ENCODE measurements at regions not wholly inside any gene's neighbourhood (a gene's known extent, or its start where the extent isn't known, plus 50 kb on each side); places are given as distances from the start of the nearest gene placed in this dataset.

DNA sequence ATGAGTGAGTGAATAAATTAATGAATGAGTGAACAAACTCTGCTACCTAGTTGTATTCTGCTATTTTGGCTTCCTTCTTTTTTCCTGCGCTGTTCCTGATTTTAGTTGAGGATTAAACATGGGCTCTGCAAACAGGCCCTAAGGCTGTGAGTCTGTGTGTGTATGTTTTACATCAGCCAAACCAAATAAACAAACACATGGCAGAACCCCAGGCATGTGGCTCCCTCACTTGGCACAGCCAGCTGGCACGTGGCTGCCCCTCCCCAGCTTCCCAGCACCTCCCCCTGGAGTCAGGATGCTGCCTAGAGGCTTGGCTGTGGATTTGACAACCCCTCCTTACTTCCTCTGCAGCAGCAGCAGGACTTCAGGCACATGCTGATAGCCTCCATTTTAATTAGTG is 593.2 kb downstream of the INSC start:
- Histone ChIP-seq H3K9ac (ENCODE audit: low read depth in 1 of 2, low read length in 2 of 2) (no peak overlapping the region), H3K4me1 (ENCODE audit: control insufficient read depth in 1 of 2, insufficient read depth in 2 of 2, low read length in 2 of 2) (no peaks in the 10 kb centered on the region), H3K4me3 (ENCODE audit: low read depth in 1 of 2, low read length in 2 of 2) (no peak overlapping the region), H3K9me3 (ENCODE audit: control insufficient read depth in 1 of 2, low read length in 2 of 2) (peaks cover 0 to 2% of the 10 kb centered on the region in 2 donors), H3K27ac (ENCODE audit: low read depth, low read length) (no peak overlapping the region), H3K36me3 (ENCODE audit: control insufficient read depth in 1 of 2, insufficient read depth in 2 of 2, low read length in 2 of 2) (no peaks in the 10 kb centered on the region), H3K27me3 (ENCODE audit: control insufficient read depth in 1 of 2, insufficient read depth in 2 of 2, low read length in 2 of 2) (no peaks in the 10 kb centered on the region)

DNA sequence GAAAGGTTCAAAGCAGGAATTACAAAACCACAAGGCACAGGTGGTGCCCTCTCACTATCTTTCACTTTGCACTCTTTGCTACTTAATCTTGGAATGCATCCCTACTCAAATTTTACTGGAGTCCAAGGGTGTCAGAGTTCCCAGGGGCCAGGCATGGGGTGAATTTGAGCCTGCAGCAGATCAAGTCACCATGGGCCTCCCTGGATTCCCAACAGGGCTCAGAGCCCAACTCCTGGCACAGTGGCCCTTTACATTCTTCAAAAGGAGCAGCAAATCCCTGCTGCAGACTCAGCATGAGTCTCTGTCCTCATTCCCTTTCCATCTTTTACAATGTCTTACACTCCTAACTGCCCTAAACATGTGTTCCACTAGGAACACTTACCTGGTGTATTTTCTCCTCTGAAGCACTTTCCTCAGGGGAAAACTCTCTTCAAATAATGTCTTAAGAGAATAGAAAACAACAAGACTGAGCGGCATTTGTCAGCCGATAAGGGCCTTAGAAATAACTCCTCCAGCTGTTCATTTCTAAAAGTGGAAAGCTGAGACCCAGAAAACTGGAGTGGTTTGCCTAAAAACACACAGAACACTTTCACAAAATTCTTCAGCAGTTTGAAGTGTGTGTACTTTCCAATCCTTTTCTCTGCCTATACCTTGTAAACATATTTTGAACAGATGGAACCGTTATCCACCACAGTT is 596.0 kb downstream of the INSC start:
- peaks cover 0 to 2% of the 10 kb centered on the region in 2 donors for H3K9me3 ChIP-seq (ENCODE audit: control insufficient read depth in 1 of 2, low read length in 2 of 2)
- no peaks in the 10 kb centered on the region for H3K36me3 ChIP-seq (ENCODE audit: control insufficient read depth in 1 of 2, insufficient read depth in 2 of 2, low read length in 2 of 2)
- H3K27ac ChIP-seq (ENCODE audit: low read depth, low read length), result no peak overlapping the region
- H3K9ac ChIP-seq (ENCODE audit: low read depth in 1 of 2, low read length in 2 of 2), result no peak overlapping the region
- no peak overlapping the region for H3K4me3 ChIP-seq (ENCODE audit: low read depth in 1 of 2, low read length in 2 of 2)
- no peaks in the 10 kb centered on the region for H3K4me1 ChIP-seq (ENCODE audit: control insufficient read depth in 1 of 2, insufficient read depth in 2 of 2, low read length in 2 of 2)
- no peaks in the 10 kb centered on the region for H3K27me3 ChIP-seq (ENCODE audit: control insufficient read depth in 1 of 2, insufficient read depth in 2 of 2, low read length in 2 of 2)

DNA sequence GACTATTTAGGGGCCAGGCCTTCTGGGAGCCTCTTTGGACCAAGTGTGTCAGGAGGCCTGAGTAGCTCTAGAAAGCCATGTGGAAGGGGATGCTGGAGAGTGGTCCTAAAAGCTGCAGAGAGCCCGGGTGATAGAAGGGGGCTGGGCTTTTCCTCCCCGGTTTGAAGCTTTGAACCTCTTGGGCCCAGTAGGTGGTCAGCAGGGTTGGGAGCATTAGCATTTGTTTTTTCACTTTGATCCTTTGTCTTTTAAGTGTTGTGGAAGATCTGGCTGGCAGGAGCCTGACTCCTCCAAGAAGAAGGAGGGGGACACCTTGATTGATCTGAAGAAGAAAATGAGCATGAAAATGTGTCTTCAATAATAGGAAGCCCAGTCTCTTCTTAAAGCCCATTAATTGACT is 596.6 kb downstream of the INSC start:
- Histone ChIP-seq H3K27me3 (ENCODE audit: control insufficient read depth in 1 of 2, insufficient read depth in 2 of 2, low read length in 2 of 2) (no peaks in the 10 kb centered on the region), H3K36me3 (ENCODE audit: control insufficient read depth in 1 of 2, insufficient read depth in 2 of 2, low read length in 2 of 2) (no peaks in the 10 kb centered on the region), H3K27ac (ENCODE audit: low read depth, low read length) (no peak overlapping the region), H3K4me3 (ENCODE audit: low read depth in 1 of 2, low read length in 2 of 2) (no peak overlapping the region), H3K4me1 (ENCODE audit: control insufficient read depth in 1 of 2, insufficient read depth in 2 of 2, low read length in 2 of 2) (no peaks in the 10 kb centered on the region), H3K9me3 (ENCODE audit: control insufficient read depth in 1 of 2, low read length in 2 of 2) (peaks cover 0 to 2% of the 10 kb centered on the region in 2 donors), H3K9ac (ENCODE audit: low read depth in 1 of 2, low read length in 2 of 2) (no peak overlapping the region)

DNA sequence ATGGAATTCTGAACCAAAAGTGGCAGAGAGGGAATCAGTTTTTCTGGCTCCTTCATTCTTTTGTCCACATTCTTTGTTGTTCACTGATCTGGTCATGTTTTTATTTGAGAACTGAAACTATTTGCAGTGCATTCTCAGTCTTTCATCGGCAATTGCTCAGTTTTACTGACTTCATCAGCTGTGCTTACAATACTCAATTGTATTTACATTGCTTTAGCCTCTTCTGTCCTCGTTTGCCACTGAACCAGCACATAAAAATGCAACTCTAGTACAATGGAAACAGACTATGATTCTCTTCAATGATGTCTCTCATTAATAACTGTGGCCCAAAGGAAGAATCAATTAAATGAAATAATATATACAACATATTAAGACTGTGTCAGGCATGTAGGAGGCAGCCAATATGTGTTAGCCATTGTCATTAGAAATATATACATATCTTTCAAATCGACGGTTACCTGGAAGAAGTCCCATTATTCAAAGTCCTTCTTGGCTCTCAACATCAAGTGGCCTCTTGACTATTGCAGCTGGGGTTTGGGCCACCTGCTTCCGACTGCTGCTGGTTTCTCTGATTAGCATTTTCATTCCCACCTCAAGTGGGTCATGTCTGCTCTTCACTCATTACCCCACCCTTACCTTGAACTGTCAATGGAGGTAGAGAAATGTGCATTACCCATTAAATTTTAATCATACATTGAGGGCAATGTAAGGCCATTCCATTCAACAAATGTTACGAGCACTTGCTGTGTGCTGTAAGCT is 600.1 kb downstream of the INSC start:
- Histone ChIP-seq H3K4me1 (ENCODE audit: control insufficient read depth in 1 of 2, insufficient read depth in 2 of 2, low read length in 2 of 2) (no peaks in the 10 kb centered on the region), H3K27ac (ENCODE audit: low read depth, low read length) (no peak overlapping the region), H3K9ac (ENCODE audit: low read depth in 1 of 2, low read length in 2 of 2) (no peak overlapping the region), H3K9me3 (ENCODE audit: control insufficient read depth in 1 of 2, low read length in 2 of 2) (no peaks in the 10 kb centered on the region), H3K4me3 (ENCODE audit: low read depth in 1 of 2, low read length in 2 of 2) (no peak overlapping the region), H3K36me3 (ENCODE audit: control insufficient read depth in 1 of 2, insufficient read depth in 2 of 2, low read length in 2 of 2) (no peaks in the 10 kb centered on the region), H3K27me3 (ENCODE audit: control insufficient read depth in 1 of 2, insufficient read depth in 2 of 2, low read length in 2 of 2) (no peaks in the 10 kb centered on the region)

DNA sequence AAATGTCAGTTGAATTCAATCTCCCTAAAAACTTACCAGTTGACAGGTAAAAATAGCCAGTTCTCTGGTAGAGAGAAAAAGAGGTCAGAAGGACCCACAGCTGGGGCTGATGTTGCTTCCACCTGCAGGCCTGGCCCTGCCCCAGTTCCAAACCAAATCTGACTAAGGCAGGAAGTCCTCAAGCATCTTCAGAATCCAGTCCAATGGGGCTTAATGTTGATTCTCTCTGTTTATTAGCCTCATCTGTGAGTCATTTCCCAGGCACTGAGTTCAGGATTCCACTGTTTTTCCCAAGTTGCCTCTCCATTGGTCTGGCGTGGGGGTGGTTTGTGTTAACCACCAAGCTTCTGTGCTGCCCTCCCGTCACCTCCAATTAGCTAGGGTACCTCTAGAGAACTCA is 601.8 kb downstream of the INSC start:
- Histone ChIP-seq H3K9ac (ENCODE audit: low read depth in 1 of 2, low read length in 2 of 2) (no peak overlapping the region), H3K4me3 (ENCODE audit: low read depth in 1 of 2, low read length in 2 of 2) (no peak overlapping the region), H3K4me1 (ENCODE audit: control insufficient read depth in 1 of 2, insufficient read depth in 2 of 2, low read length in 2 of 2) (no peaks in the 10 kb centered on the region), H3K36me3 (ENCODE audit: control insufficient read depth in 1 of 2, insufficient read depth in 2 of 2, low read length in 2 of 2) (no peaks in the 10 kb centered on the region), H3K27me3 (ENCODE audit: control insufficient read depth in 1 of 2, insufficient read depth in 2 of 2, low read length in 2 of 2) (no peaks in the 10 kb centered on the region), H3K27ac (ENCODE audit: low read depth, low read length) (no peak overlapping the region), H3K9me3 (ENCODE audit: control insufficient read depth in 1 of 2, low read length in 2 of 2) (no peaks in the 10 kb centered on the region)

DNA sequence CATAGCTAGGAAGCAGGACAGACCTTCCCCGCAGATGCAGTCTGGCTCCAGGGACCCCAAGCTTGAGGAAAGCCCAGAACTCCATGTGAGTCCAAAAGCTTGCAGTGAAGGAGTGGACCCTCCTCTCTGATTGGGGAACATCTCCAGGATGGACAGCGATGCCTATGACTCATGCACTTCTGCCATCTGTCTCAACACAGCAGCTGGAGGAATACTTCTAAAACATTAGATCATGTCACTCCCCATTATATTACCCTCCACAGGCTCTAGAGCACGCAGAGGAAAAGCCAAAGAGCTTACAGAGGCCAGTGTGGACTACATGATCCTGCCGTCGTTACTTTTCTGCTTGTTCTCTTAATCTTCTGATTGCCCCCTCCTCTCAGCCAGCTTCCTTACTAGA is 605.7 kb downstream of the INSC start:
- Histone ChIP-seq H3K4me3 (ENCODE audit: low read depth in 1 of 2, low read length in 2 of 2) (no peak overlapping the region), H3K4me1 (ENCODE audit: control insufficient read depth in 1 of 2, insufficient read depth in 2 of 2, low read length in 2 of 2) (no peaks in the 10 kb centered on the region), H3K36me3 (ENCODE audit: control insufficient read depth in 1 of 2, insufficient read depth in 2 of 2, low read length in 2 of 2) (no peaks in the 10 kb centered on the region), H3K27me3 (ENCODE audit: control insufficient read depth in 1 of 2, insufficient read depth in 2 of 2, low read length in 2 of 2) (no peaks in the 10 kb centered on the region), H3K27ac (ENCODE audit: low read depth, low read length) (no peak overlapping the region), H3K9ac (ENCODE audit: low read depth in 1 of 2, low read length in 2 of 2) (no peak overlapping the region), H3K9me3 (ENCODE audit: control insufficient read depth in 1 of 2, low read length in 2 of 2) (peaks cover 0 to 4% of the 10 kb centered on the region in 2 donors)

DNA sequence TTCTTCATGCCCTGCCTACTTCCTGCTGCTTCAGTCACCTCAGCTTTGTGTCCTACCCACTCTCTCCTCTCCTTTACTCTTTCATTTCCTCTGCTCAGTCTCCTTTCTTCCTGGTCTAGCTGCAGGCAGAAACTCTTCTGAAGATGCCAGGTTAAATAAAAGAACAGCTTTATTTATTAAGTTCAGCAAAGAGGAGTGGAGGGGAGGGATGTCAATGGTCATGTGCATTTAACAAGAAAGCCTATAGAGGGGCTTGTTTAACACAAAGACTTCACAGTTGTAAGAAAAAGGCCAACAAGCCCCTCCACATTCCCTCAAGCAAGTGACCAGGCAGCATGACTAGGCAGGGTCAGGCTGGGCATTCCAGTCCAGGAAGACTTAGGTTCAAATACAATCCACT is 609.2 kb downstream of the INSC start:
- Histone ChIP-seq H3K9ac (ENCODE audit: low read depth in 1 of 2, low read length in 2 of 2) (no peak overlapping the region), H3K4me1 (ENCODE audit: control insufficient read depth in 1 of 2, insufficient read depth in 2 of 2, low read length in 2 of 2) (no peaks in the 10 kb centered on the region), H3K4me3 (ENCODE audit: low read depth in 1 of 2, low read length in 2 of 2) (no peak overlapping the region)

DNA sequence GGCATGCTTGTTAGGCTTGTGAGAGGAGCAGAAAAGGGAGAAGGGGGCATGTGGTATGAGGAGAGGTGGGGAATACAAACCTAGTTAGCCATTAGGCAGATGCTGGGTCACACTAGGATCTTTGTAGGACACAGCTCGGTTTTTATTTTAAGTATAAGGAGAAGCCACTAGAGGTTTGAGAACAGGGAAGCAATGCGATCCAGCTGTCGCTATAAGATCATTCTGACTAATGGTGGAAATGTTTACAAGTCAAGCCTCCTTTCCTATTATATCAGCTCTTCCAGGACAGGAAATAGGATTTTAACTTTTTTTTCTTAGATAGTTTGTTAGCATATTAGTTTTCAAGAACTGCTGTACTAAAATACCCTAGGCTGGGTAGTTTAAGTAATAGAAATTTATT is 609.9 kb downstream of the INSC start:
- Histone ChIP-seq H3K27me3 (ENCODE audit: control insufficient read depth in 1 of 2, insufficient read depth in 2 of 2, low read length in 2 of 2) (no peaks in the 10 kb centered on the region), H3K4me3 (ENCODE audit: low read depth in 1 of 2, low read length in 2 of 2) (no peak overlapping the region), H3K9me3 (ENCODE audit: control insufficient read depth in 1 of 2, low read length in 2 of 2) (peaks cover 0 to 4% of the 10 kb centered on the region in 2 donors), H3K4me1 (ENCODE audit: control insufficient read depth in 1 of 2, insufficient read depth in 2 of 2, low read length in 2 of 2) (no peaks in the 10 kb centered on the region), H3K36me3 (ENCODE audit: control insufficient read depth in 1 of 2, insufficient read depth in 2 of 2, low read length in 2 of 2) (no peaks in the 10 kb centered on the region), H3K27ac (ENCODE audit: low read depth, low read length) (no peak overlapping the region), H3K9ac (ENCODE audit: low read depth in 1 of 2, low read length in 2 of 2) (no peak overlapping the region)

More for the DNA sequence above, 609.2 kb downstream of the INSC start:
- Histone ChIP-seq H3K36me3 (ENCODE audit: control insufficient read depth in 1 of 2, insufficient read depth in 2 of 2, low read length in 2 of 2) (no peaks in the 10 kb centered on the region), H3K9me3 (ENCODE audit: control insufficient read depth in 1 of 2, low read length in 2 of 2) (peaks cover 0 to 4% of the 10 kb centered on the region in 2 donors), H3K27ac (ENCODE audit: low read depth, low read length) (no peak overlapping the region), H3K27me3 (ENCODE audit: control insufficient read depth in 1 of 2, insufficient read depth in 2 of 2, low read length in 2 of 2) (no peaks in the 10 kb centered on the region)

DNA sequence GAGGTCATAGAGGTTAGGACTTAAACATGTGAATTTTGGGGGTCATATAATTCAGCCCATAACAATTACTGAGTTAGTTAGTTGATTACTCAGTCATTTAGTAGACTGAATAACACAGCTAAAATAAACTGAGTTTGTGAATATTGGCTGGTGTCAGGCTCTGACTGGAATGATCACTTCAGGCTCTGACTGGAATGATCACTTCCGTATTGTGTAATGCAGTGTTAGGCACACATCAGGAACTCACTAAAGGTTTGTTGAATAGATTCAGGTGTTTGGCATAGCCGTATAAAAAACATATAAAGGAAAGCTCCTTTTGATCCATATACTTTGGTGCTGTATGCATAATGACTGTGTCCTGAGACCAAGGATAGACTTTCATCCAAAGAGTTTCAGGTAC is 610.5 kb downstream of the INSC start:
- no peaks in the 10 kb centered on the region for H3K36me3 ChIP-seq (ENCODE audit: control insufficient read depth in 1 of 2, insufficient read depth in 2 of 2, low read length in 2 of 2)
- no peak overlapping the region for H3K9ac ChIP-seq (ENCODE audit: low read depth in 1 of 2, low read length in 2 of 2)
- peaks cover 0 to 1% of the 10 kb centered on the region in 2 donors for H3K4me1 ChIP-seq (ENCODE audit: control insufficient read depth in 1 of 2, insufficient read depth in 2 of 2, low read length in 2 of 2)
- no peak overlapping the region for H3K27ac ChIP-seq (ENCODE audit: low read depth, low read length)
- no peaks in the 10 kb centered on the region for H3K27me3 ChIP-seq (ENCODE audit: control insufficient read depth in 1 of 2, insufficient read depth in 2 of 2, low read length in 2 of 2)
- H3K9me3 ChIP-seq (ENCODE audit: control insufficient read depth in 1 of 2, low read length in 2 of 2), result peaks cover 0 to 4% of the 10 kb centered on the region in 2 donors
- no peak overlapping the region for H3K4me3 ChIP-seq (ENCODE audit: low read depth in 1 of 2, low read length in 2 of 2)

DNA sequence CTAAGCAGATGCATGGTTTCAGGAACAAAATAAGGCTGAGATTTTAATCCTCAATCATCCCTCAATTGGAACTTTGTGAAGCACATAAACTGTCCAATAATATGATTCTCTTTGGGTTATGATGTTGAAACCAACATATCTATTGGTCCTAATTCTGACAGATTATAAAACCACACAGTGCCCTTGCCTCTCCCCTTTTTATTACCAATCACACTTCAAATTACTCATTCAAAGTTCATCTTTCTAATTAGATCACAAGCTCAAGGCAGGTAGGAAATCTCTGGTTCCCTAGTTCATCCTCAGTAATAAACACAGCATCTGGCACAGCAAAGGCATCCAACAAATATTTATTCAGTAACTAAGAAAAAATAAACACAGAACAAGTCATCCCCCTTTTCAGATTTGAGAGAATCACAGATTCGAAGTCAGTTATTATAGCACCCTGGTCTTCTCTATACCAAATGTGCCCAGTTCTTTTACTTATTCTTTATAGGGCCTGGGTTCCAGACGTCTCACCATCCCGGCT is 611.6 kb downstream of the INSC start:
- Histone ChIP-seq H3K9me3 (ENCODE audit: control insufficient read depth in 1 of 2, low read length in 2 of 2) (peaks cover 0 to 4% of the 10 kb centered on the region in 2 donors), H3K4me3 (ENCODE audit: low read depth in 1 of 2, low read length in 2 of 2) (no peak overlapping the region), H3K36me3 (ENCODE audit: control insufficient read depth in 1 of 2, insufficient read depth in 2 of 2, low read length in 2 of 2) (no peaks in the 10 kb centered on the region), H3K4me1 (ENCODE audit: control insufficient read depth in 1 of 2, insufficient read depth in 2 of 2, low read length in 2 of 2) (peaks cover 0 to 6% of the 10 kb centered on the region in 2 donors), H3K9ac (ENCODE audit: low read depth in 1 of 2, low read length in 2 of 2) (no peak overlapping the region), H3K27me3 (ENCODE audit: control insufficient read depth in 1 of 2, insufficient read depth in 2 of 2, low read length in 2 of 2) (no peaks in the 10 kb centered on the region), H3K27ac (ENCODE audit: low read depth, low read length) (no peak overlapping the region)
